ENCODE measurements at regions not wholly inside any gene's neighbourhood (a gene's known extent, or its start where the extent isn't known, plus 50 kb on each side); places are given as distances from the start of the nearest gene placed in this dataset.

DNA sequence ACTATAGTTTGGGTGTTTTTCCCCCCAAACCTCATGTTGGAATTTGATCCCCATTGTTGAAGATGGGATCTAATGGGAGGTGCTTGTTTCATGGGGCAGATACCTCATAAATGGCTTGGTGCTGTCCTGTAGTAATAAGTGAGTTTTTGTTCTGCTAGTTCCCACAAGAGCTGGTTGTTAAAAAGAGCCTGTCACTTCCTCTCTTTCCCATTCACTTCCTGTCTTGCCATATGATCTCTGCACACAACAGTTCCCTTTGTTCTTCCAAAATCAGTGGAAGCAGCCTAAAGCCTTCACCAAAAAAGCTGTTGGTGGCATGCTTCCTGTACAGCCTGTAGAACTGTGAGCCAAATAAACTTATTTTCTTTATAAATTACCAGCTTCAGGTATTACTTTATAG is 768.2 kb upstream of the VRK2 start:
- TF ChIP-seq, protein P1, sequence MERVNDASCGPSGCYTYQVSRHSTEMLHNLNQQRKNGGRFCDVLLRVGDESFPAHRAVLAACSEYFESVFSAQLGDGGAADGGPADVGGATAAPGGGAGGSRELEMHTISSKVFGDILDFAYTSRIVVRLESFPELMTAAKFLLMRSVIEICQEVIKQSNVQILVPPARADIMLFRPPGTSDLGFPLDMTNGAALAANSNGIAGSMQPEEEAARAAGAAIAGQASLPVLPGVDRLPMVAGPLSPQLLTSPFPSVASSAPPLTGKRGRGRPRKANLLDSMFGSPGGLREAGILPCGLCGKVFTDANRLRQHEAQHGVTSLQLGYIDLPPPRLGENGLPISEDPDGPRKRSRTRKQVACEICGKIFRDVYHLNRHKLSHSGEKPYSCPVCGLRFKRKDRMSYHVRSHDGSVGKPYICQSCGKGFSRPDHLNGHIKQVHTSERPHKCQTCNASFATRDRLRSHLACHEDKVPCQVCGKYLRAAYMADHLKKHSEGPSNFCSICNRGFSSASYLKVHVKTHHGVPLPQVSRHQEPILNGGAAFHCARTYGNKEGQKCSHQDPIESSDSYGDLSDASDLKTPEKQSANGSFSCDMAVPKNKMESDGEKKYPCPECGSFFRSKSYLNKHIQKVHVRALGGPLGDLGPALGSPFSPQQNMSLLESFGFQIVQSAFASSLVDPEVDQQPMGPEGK (CRISPR knock-in tag; IDR thresholded peaks at IDR 0.05; ENCODE audit: borderline replicate concordance), result no peak
- no peak for TF ChIP-seq ARNTL (CRISPR knock-in tag; IDR thresholded peaks at IDR 0.05; ENCODE audit: borderline replicate concordance, low read depth)
- TF ChIP-seq, protein P2, sequence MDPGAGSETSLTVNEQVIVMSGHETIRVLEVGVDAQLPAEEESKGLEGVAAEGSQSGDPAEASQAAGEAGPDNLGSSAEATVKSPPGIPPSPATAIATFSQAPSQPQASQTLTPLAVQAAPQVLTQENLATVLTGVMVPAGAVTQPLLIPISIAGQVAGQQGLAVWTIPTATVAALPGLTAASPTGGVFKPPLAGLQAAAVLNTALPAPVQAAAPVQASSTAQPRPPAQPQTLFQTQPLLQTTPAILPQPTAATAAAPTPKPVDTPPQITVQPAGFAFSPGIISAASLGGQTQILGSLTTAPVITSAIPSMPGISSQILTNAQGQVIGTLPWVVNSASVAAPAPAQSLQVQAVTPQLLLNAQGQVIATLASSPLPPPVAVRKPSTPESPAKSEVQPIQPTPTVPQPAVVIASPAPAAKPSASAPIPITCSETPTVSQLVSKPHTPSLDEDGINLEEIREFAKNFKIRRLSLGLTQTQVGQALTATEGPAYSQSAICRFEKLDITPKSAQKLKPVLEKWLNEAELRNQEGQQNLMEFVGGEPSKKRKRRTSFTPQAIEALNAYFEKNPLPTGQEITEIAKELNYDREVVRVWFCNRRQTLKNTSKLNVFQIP (CRISPR knock-in tag; IDR thresholded peaks at IDR 0.05; ENCODE audit: borderline replicate concordance, low read depth), result no peak
- TF ChIP-seq ZFP30 (CRISPR knock-in tag; IDR thresholded peaks at IDR 0.05), result no peak
- no peak for TF ChIP-seq TOX (CRISPR knock-in tag; IDR thresholded peaks at IDR 0.05; ENCODE audit: borderline replicate concordance)
- ATAC-seq, result no peak

DNA sequence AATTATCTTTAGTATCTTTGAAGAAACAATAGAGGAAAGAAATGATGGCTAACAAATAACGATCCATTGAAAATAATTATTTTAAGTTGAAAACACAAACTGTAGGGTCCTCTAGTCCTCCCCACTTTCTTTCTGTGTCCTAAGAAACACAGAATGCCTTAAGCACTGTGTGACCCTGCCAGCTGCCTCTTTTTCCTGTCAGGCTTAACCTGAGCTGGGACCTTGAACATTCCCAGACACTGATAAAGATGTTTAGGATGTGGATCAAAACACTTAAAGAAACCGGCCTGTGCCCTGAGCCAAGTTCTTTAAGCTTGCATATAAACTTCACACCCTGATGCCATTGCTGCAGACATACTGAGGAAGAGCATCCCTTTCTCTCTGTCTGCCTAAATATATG is 755.4 kb upstream of the VRK2 start:
- ATAC-seq, result peak; percentile 84
- TF ChIP-seq, protein P2 (CRISPR knock-in tag; IDR thresholded peaks at IDR 0.05; ENCODE audit: borderline replicate concordance, low read depth), result no peak
- TF ChIP-seq ZFP30 (CRISPR knock-in tag; IDR thresholded peaks at IDR 0.05) (no peak), TOX (CRISPR knock-in tag; IDR thresholded peaks at IDR 0.05; ENCODE audit: borderline replicate concordance) (no peak), PPARA (CRISPR knock-in tag; IDR thresholded peaks at IDR 0.05; ENCODE audit: borderline replicate concordance) (no peak), ISL1 (CRISPR knock-in tag; IDR thresholded peaks at IDR 0.05) (no peak), BACH2 (CRISPR knock-in tag; IDR thresholded peaks at IDR 0.05; ENCODE audit: borderline replicate concordance) (no peak), ZNF8 (CRISPR knock-in tag; IDR thresholded peaks at IDR 0.05) (no peak), CSDC2 (CRISPR knock-in tag; IDR thresholded peaks at IDR 0.05) (no peak), ESRRG (CRISPR knock-in tag; IDR thresholded peaks at IDR 0.05) (no peak), ARNTL (CRISPR knock-in tag; IDR thresholded peaks at IDR 0.05; ENCODE audit: borderline replicate concordance, low read depth) (no peak)
- TF ChIP-seq, protein P3, sequence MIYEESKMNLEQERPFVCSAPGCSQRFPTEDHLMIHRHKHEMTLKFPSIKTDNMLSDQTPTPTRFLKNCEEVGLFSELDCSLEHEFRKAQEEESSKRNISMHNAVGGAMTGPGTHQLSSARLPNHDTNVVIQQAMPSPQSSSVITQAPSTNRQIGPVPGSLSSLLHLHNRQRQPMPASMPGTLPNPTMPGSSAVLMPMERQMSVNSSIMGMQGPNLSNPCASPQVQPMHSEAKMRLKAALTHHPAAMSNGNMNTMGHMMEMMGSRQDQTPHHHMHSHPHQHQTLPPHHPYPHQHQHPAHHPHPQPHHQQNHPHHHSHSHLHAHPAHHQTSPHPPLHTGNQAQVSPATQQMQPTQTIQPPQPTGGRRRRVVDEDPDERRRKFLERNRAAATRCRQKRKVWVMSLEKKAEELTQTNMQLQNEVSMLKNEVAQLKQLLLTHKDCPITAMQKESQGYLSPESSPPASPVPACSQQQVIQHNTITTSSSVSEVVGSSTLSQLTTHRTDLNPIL (CRISPR knock-in tag; IDR thresholded peaks at IDR 0.05; ENCODE audit: low read depth), result no peak
- TF ChIP-seq, protein P1 (CRISPR knock-in tag; IDR thresholded peaks at IDR 0.05; ENCODE audit: borderline replicate concordance), result no peak
- TF ChIP-seq, protein P4, sequence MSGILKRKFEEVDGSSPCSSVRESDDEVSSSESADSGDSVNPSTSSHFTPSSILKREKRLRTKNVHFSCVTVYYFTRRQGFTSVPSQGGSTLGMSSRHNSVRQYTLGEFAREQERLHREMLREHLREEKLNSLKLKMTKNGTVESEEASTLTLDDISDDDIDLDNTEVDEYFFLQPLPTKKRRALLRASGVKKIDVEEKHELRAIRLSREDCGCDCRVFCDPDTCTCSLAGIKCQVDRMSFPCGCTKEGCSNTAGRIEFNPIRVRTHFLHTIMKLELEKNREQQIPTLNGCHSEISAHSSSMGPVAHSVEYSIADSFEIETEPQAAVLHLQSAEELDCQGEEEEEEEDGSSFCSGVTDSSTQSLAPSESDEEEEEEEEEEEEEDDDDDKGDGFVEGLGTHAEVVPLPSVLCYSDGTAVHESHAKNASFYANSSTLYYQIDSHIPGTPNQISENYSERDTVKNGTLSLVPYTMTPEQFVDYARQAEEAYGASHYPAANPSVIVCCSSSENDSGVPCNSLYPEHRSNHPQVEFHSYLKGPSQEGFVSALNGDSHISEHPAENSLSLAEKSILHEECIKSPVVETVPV (CRISPR knock-in tag; IDR thresholded peaks at IDR 0.05), result no peak

DNA sequence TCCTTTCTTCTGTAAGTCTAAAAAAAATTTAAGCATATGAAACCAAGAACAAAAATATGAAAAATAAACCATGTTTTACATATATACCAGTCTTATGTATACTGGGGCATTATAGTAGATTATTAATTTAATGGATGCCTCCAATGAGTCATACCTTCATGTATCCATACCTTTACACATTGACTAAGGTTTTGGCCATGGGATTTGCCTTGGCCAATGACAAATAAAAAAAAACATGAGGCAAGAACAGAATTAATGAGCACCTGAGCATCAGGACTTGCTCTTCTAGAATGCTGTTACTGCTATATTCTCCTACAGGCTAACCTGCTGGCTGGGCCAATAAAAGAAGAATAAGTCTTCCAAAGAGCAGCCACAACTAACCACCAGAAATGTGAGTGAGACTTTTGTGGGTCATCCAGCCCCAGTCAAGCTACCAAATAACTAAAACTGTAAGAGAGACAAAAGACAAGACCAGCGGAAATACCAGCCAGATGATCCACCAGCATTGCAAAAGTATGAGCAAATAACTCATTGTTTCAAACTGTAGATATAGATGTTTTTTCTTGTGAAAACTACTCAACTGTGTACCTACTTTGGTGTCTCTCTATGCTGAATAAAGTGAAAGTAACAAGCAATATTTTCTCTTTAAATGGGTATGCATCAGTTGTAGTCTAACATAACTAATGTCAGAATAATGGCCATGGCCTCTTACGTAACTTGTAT is 749.6 kb upstream of the VRK2 start:
- ATAC-seq, result peak; percentile 80
- TF ChIP-seq GLIS3 (CRISPR knock-in tag; IDR thresholded peaks at IDR 0.05), result no peak

DNA sequence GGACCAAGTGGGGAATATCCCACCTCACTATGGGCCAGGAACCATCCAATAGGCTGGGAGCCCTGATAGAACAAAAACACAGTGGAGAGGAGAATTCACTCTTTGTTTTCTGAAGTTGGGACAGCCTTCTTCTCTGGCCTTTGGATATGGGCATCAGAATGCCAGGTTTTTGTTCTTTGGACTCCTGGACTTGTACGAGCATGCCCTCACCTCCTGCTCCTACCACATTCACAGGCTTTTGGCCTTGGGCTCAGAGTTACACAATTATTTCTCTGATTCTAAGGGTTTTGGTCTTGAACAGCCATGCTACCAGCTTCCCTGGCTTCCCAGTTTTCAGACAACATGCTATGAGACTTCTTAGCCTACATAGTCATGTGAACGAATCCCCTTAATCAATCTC is 732.9 kb upstream of the VRK2 start:
- ATAC-seq, result no peak
- no peak for TF ChIP-seq ISL1 (CRISPR knock-in tag; IDR thresholded peaks at IDR 0.05)
- no peak for TF ChIP-seq ZFP3 (CRISPR knock-in tag; IDR thresholded peaks at IDR 0.05)
- no peak for TF ChIP-seq BACH2 (CRISPR knock-in tag; IDR thresholded peaks at IDR 0.05; ENCODE audit: borderline replicate concordance)
- no peak for TF ChIP-seq OSR1 (CRISPR knock-in tag; IDR thresholded peaks at IDR 0.05)
- no peak for TF ChIP-seq RARB (CRISPR knock-in tag; IDR thresholded peaks at IDR 0.05)
- TF ChIP-seq TCF4 (CRISPR knock-in tag; IDR thresholded peaks at IDR 0.05; ENCODE audit: borderline replicate concordance), result no peak
- no peak for TF ChIP-seq ZC3H10 (CRISPR knock-in tag; IDR thresholded peaks at IDR 0.05)
- TF ChIP-seq, protein P5, sequence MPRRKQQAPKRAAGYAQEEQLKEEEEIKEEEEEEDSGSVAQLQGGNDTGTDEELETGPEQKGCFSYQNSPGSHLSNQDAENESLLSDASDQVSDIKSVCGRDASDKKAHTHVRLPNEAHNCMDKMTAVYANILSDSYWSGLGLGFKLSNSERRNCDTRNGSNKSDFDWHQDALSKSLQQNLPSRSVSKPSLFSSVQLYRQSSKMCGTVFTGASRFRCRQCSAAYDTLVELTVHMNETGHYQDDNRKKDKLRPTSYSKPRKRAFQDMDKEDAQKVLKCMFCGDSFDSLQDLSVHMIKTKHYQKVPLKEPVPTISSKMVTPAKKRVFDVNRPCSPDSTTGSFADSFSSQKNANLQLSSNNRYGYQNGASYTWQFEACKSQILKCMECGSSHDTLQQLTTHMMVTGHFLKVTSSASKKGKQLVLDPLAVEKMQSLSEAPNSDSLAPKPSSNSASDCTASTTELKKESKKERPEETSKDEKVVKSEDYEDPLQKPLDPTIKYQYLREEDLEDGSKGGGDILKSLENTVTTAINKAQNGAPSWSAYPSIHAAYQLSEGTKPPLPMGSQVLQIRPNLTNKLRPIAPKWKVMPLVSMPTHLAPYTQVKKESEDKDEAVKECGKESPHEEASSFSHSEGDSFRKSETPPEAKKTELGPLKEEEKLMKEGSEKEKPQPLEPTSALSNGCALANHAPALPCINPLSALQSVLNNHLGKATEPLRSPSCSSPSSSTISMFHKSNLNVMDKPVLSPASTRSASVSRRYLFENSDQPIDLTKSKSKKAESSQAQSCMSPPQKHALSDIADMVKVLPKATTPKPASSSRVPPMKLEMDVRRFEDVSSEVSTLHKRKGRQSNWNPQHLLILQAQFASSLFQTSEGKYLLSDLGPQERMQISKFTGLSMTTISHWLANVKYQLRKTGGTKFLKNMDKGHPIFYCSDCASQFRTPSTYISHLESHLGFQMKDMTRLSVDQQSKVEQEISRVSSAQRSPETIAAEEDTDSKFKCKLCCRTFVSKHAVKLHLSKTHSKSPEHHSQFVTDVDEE (CRISPR knock-in tag; IDR thresholded peaks at IDR 0.05), result no peak
- TF ChIP-seq, protein P3 (CRISPR knock-in tag; IDR thresholded peaks at IDR 0.05; ENCODE audit: low read depth), result no peak

Data from SK-N-SH treated with all-trans-retinoic acid at 6 μM for 48 hours (cell line).